GM18505 (cell line): ENCODE measurements at regions not wholly inside any gene's neighbourhood (a gene's known extent, or its start where the extent isn't known, plus 50 kb on each side); places are given as distances from the start of the nearest gene placed in this dataset.

ENCODE experiments used
- ATAC-seq: cut with Tn5 transposase; IDR thresholded peaks from one replicate; pipeline ENCODE4 v1.9.1; 2021; ENCODE audit not compliant: unreplicated experiment
- POLR2A ChIP-seq: IDR thresholded peaks from 4 replicates; pipeline ENCODE4 v1.6.1; 2011; ENCODE audit warnings: borderline replicate concordance; ENCODE audit not compliant: insufficient read depth, insufficient read length; ENCODE audit errors: extremely low read depth

- TF ChIP-seq POLR2A: no peak
- ATAC-seq: no peak
Observed at GRCh38 chr6:21447987-21448386, 145.6 kb upstream of the SOX4 start.

GRCh38 chr6:21448485-21449109 is 145.0 kb upstream of the SOX4 start:
- no peak for TF ChIP-seq POLR2A
- no peak for ATAC-seq

- ATAC-seq: no peak
- no peak for TF ChIP-seq POLR2A
Observed at GRCh38 chr6:21450149-21450548, 143.4 kb upstream of the SOX4 start.

GRCh38 chr6:21450628-21451027 is 142.9 kb upstream of the SOX4 start:
- no peak for TF ChIP-seq POLR2A
- ATAC-seq: no peak

- no peak for ATAC-seq
- TF ChIP-seq POLR2A: no peak
Observed at GRCh38 chr6:21451546-21452013, 142.0 kb upstream of the SOX4 start.

GRCh38 chr6:21454262-21454661 is 139.3 kb upstream of the SOX4 start:
- TF ChIP-seq POLR2A: no peak
- ATAC-seq: no peak

- ATAC-seq: no peak
- TF ChIP-seq POLR2A: no peak
Observed at GRCh38 chr6:21455071-21455470, 138.5 kb upstream of the SOX4 start.

- no peak for TF ChIP-seq POLR2A
- ATAC-seq: no peak
Observed at GRCh38 chr6:21457647-21458046, 135.9 kb upstream of the SOX4 start.

GRCh38 chr6:21459641-21460040 is 133.9 kb upstream of the SOX4 start:
- ATAC-seq: no peak
- TF ChIP-seq POLR2A: no peak

GRCh38 chr6:21461844-21462518 is 131.6 kb upstream of the SOX4 start:
- TF ChIP-seq POLR2A: no peak
- no peak for ATAC-seq

GRCh38 chr6:21462519-21462852 is 131.1 kb upstream of the SOX4 start:
- TF ChIP-seq POLR2A: no peak

GRCh38 chr6:21467091-21467490 is 126.5 kb upstream of the SOX4 start:
- no peak for ATAC-seq
- no peak for TF ChIP-seq POLR2A

More at GRCh38 chr6:21462519-21462852, 131.1 kb upstream of the SOX4 start:
- no peak for ATAC-seq

GRCh38 chr6:21468461-21468860 is 125.1 kb upstream of the SOX4 start:
- no peak for ATAC-seq
- TF ChIP-seq POLR2A: no peak

- ATAC-seq: no peak
- TF ChIP-seq POLR2A: no peak
Observed at GRCh38 chr6:21469213-21469612, 124.3 kb upstream of the SOX4 start.
